ENCODE measurements at regions not wholly inside any gene's neighbourhood (a gene's known extent, or its start where the extent isn't known, plus 50 kb on each side); places are given as distances from the start of the nearest gene placed in this dataset.
A peak's percentile ranks its signal among the peaks of the same experiment; 100 is the strongest.

DNA sequence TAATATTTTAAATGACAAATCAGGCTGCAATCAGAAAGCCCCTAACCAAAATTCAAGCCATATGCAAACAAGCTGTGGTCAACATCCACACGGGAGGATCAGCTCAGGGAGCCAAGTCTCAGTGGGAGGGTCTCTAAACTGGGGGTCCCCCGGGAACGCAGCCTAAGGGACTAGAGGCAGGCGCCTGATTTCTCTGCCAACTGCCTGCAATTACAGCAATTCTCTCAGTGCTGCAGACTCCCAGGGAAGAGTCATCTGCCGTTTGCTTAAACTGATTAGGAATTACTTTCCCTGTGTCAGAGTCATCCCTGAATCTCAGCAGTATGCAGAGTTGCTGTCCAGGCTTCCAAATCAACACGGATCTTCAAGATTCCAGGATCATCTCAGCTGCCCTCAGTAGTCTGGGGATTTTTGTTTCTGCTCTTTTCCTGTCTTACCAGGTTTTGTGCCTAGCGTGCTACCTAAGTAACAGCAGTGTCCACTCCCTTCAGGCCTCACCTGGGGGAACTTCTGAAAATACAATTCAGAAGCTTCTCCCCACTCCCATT lies 247.8 kb downstream of the RRAGC start:
- no peak overlapping the region for H3K4me2 ChIP-seq (ENCODE audit: low read depth, low read length, poor library complexity, severe bottlenecking)
- H3K9ac ChIP-seq (ENCODE audit: low read length) = no peak overlapping the region
- no peak overlapping the region for H3K27ac ChIP-seq (ENCODE audit: low read depth, low read length)
- H3K4me3 ChIP-seq (ENCODE audit: insufficient read depth, low read length, poor library complexity, severe bottlenecking) = no peak overlapping the region
- H3K79me2 ChIP-seq (ENCODE audit: insufficient read depth, low read length) = no peaks in the 10 kb centered on the region
- no peaks in the 10 kb centered on the region for H3K9me2 ChIP-seq (replicated peaks; ENCODE audit: insufficient read depth, low read length)
- H4K20me1 ChIP-seq (ENCODE audit: low read depth, low read length) = no peaks in the 10 kb centered on the region
- H3F3A ChIP-seq (ENCODE audit: insufficient read depth) = no peaks in the 10 kb centered on the region
- no peaks in the 10 kb centered on the region for H3K27me3 ChIP-seq (ENCODE audit: low read length)
- H3K9me3 ChIP-seq (ENCODE audit: insufficient read depth, low read length) = no peaks in the 10 kb centered on the region
- H3K36me3 ChIP-seq (ENCODE audit: low read length) = no peaks in the 10 kb centered on the region
- TF ChIP-seq EZH2phosphoT487 (conservative IDR thresholded peaks at IDR 0.05; ENCODE audit: low read length) = no peak
- TF ChIP-seq, protein P1, sequence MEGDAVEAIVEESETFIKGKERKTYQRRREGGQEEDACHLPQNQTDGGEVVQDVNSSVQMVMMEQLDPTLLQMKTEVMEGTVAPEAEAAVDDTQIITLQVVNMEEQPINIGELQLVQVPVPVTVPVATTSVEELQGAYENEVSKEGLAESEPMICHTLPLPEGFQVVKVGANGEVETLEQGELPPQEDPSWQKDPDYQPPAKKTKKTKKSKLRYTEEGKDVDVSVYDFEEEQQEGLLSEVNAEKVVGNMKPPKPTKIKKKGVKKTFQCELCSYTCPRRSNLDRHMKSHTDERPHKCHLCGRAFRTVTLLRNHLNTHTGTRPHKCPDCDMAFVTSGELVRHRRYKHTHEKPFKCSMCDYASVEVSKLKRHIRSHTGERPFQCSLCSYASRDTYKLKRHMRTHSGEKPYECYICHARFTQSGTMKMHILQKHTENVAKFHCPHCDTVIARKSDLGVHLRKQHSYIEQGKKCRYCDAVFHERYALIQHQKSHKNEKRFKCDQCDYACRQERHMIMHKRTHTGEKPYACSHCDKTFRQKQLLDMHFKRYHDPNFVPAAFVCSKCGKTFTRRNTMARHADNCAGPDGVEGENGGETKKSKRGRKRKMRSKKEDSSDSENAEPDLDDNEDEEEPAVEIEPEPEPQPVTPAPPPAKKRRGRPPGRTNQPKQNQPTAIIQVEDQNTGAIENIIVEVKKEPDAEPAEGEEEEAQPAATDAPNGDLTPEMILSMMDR (IDR thresholded peaks at IDR 0.05; ENCODE audit: insufficient read depth, low read length, poor library complexity, severe bottlenecking) = no peak
- H2AFZ ChIP-seq (ENCODE audit: low read depth, low read length, severe bottlenecking) = no peak overlapping the region

DNA sequence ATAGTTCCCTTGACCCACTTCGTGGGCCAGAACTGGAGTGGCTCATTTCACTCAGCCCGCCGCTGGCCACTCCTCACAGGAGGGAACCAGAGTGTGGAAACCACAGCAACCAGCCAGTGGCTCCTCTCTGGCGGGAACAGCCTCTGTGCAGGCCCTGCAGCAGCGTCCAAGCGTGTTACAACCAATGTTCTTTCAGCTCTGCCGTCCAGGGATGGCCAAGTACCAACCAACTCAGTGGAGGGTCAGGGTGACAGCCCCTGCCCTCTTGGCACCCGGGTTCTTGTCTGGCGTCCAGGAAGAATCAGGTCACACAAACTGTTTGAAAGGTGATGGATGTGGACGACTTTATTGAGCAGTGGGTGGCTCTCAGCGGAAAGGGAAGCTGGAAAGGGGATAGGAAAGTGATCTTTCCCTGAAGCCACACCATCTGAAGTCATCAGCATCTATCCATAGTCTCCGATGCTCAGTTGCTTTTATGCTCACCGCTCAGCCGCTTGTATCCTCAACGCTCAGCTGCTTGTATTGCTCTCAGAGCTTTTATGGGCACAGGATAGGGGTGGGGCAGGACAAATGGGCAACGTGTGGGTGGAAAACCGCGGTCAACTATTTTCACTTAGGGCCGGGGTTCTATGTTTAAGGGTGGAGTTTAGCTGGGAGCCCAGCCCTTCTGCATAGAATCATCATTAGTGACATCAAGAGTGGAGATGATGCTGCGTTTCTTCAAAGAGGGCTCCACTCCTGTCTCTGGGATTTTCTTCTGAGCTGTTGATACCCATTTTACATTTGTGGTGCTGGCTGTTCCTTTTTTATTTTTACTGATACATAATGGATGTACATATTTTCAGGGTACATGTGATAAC lies 250.2 kb downstream of the RRAGC start:
- H3K9ac ChIP-seq (ENCODE audit: low read length) = no peak overlapping the region
- no peaks in the 10 kb centered on the region for H3K9me3 ChIP-seq (ENCODE audit: insufficient read depth, low read length)
- no peaks in the 10 kb centered on the region for H4K20me1 ChIP-seq (ENCODE audit: low read depth, low read length)
- no peak for TF ChIP-seq EZH2phosphoT487 (conservative IDR thresholded peaks at IDR 0.05; ENCODE audit: low read length)
- TF ChIP-seq, protein P1 (IDR thresholded peaks at IDR 0.05; ENCODE audit: insufficient read depth, low read length, poor library complexity, severe bottlenecking) = no peak
- no peak overlapping the region for H2AFZ ChIP-seq (ENCODE audit: low read depth, low read length, severe bottlenecking)
- no peak overlapping the region for H3K4me2 ChIP-seq (ENCODE audit: low read depth, low read length, poor library complexity, severe bottlenecking)
- H3K27me3 ChIP-seq (ENCODE audit: low read length) = no peaks in the 10 kb centered on the region
- H3K36me3 ChIP-seq (ENCODE audit: low read length) = no peaks in the 10 kb centered on the region
- no peak overlapping the region for H3K27ac ChIP-seq (ENCODE audit: low read depth, low read length)
- H3K79me2 ChIP-seq (ENCODE audit: insufficient read depth, low read length) = no peaks in the 10 kb centered on the region
- H3K9me2 ChIP-seq (replicated peaks; ENCODE audit: insufficient read depth, low read length) = no peaks in the 10 kb centered on the region
- H3F3A ChIP-seq (ENCODE audit: insufficient read depth) = no peaks in the 10 kb centered on the region
- no peak overlapping the region for H3K4me3 ChIP-seq (ENCODE audit: insufficient read depth, low read length, poor library complexity, severe bottlenecking)

DNA sequence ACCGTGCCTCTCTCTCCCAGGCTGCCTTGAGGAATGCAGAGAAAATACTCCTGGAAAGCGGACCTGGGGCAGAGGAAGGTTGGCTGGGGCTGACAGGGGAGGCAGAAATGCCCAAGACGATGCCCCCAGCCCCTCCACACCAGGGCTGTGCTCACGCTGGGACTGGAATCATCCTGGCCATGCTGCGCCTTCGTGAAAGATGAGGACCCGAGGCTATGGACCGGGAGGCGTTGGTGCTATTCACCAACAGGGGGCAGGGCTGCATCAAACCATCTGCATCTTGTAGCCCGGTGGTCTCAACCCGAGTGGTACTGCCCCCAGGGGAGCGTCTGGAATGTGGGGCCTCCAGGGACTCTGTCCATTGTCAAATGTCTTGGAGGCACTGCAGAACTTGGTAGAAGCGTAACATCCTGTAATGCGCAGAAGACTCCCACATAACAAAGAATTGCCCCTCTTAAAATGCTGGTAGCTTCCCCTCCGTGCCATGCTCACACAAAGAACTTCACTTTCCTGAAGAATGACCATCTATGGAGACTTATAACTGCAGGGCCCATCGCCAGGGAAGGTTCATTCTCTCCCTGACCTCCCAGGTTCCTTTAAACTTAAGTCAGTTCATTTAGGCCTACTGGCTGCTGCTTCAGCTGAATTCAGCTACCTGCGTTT lies 251.2 kb downstream of the RRAGC start:
- Histone ChIP-seq H3K9ac (ENCODE audit: low read length) (no peak overlapping the region), H2AFZ (ENCODE audit: low read depth, low read length, severe bottlenecking) (no peak overlapping the region)

More for the DNA sequence above, 251.2 kb downstream of the RRAGC start:
- TF ChIP-seq, protein P1 (IDR thresholded peaks at IDR 0.05; ENCODE audit: insufficient read depth, low read length, poor library complexity, severe bottlenecking) = peak; percentile 44
- TF ChIP-seq EZH2phosphoT487 (conservative IDR thresholded peaks at IDR 0.05; ENCODE audit: low read length) = no peak
- Histone ChIP-seq H4K20me1 (ENCODE audit: low read depth, low read length) (no peaks in the 10 kb centered on the region), H3K36me3 (ENCODE audit: low read length) (no peaks in the 10 kb centered on the region), H3K9me3 (ENCODE audit: insufficient read depth, low read length) (no peaks in the 10 kb centered on the region), H3K79me2 (ENCODE audit: insufficient read depth, low read length) (no peaks in the 10 kb centered on the region), H3K4me2 (ENCODE audit: low read depth, low read length, poor library complexity, severe bottlenecking) (no peak overlapping the region), H3F3A (ENCODE audit: insufficient read depth) (no peaks in the 10 kb centered on the region), H3K4me3 (ENCODE audit: insufficient read depth, low read length, poor library complexity, severe bottlenecking) (no peak overlapping the region), H3K27ac (ENCODE audit: low read depth, low read length) (no peak overlapping the region), H3K9me2 (replicated peaks; ENCODE audit: insufficient read depth, low read length) (no peaks in the 10 kb centered on the region), H3K27me3 (ENCODE audit: low read length) (no peaks in the 10 kb centered on the region)
